ENCODE measurements at regions not wholly inside any gene's neighbourhood (a gene's known extent, or its start where the extent isn't known, plus 50 kb on each side); places are given as distances from the start of the nearest gene placed in this dataset.
"Not testable (repeated sequence)": the region's sequence is repeated elsewhere in the genome, so short reads cannot be mapped to it uniquely, and the experiment has no call there.

DNA sequence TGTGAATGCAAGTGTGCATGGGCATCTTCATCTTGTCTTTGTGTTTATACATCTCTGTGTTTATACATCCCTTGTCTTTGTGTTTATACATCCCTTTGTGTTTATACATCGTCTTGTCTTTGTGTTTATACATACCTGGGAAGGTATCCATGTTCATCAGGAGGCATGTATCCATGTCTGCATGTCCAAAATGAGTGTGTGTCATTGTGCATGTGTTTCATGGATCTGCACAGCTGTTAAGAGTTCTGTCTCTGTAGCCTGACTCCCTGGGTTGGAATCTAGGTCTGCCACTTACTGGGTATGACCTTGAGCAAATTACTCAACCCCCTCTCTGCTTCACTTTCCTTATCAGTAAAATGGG, 50.1 kb upstream of the SIRPA start:
- DNase-seq (ENCODE audit: low read depth) = no peak

DNA sequence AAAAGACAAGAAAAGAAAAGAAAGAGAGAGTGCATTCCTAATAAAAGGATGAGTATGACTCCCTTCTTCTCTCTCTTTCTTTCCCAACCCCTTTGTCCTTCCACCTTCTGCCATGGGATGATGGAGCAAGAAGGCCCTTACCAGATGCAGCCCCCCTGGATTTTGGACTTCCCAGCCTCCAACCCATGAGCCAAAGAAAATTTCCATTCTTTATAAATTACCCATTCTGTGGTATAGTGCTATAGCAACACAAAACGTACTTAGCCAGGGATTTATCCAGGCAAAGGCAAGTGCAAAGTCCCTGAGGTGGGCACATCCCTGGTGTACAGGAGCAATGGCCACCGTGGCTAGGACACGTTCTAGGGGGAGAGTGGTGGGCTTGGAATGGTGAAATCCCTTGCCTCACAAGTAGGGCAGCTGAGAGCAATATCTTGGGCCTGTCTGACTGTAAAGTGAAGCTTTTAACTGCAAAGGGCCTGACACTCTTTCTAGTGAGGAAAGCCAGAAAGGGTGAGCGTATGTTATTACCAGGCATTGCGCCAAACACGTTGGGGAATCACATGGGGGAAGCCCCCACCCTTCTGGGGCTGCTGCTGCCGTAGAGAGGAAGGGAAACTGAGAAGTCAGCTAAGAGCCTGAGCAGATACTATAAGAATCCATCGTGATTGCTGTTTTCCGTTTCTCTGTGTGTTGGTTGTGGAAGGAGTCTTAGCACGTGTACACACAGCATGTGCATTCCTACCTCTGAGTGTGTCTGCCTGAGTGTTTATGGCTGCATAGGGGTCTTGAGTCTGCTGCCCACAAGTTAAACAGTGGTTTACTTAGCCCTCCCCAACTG, 50.7 kb upstream of the SIRPA start:
- peak; percentile 28 for DNase-seq (ENCODE audit: low read depth)

DNA sequence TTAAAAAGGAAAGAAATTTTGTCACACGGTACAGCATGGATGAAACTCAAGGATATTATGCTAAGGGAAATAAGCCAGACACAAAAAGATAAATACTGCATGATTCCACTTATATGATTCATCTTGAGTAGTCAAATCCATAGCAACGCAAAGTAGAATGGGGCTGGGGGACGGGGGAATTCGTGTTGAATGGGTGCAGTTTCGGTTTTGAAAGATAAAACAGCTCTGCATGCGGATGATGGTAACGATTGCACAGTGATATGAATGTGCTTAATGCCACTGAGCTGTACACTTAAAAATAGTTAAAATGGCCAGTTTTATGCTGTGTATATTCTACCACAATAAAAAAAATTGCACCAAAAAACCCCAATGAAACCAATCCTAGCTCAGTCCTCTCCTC, 52.9 kb upstream of the SIRPA start:
- DNase-seq (ENCODE audit: low read depth) = no peak

DNA sequence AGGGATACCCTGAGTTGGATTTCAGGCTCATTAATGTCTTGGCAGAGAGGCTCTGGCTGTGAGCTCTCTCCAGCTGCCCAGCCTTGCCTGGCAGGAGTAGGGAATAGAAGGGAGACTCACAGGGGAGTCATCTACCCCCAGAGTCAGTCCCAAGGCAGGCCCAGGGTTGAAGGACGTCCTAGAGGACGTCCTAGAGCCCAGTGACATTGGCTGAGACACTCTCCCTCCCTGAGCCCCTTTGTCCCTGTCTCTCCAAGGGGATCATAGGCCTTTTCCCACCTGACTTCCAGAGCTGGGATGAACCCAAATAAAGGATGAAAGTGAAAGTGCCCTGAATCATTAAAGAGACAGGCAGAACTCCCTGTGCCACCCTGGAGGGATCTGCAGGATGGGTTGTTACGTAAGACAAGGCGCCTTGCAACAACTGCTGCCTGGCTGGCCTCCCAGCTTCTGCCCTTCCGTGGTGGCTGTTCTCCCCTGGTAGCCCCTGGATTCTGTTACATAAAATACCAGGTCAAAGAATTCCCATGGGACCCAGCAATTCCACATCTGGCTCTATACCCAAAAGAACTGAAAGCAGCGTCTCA, 53.6 kb upstream of the SIRPA start:
- no peak for DNase-seq (ENCODE audit: low read depth)

DNA sequence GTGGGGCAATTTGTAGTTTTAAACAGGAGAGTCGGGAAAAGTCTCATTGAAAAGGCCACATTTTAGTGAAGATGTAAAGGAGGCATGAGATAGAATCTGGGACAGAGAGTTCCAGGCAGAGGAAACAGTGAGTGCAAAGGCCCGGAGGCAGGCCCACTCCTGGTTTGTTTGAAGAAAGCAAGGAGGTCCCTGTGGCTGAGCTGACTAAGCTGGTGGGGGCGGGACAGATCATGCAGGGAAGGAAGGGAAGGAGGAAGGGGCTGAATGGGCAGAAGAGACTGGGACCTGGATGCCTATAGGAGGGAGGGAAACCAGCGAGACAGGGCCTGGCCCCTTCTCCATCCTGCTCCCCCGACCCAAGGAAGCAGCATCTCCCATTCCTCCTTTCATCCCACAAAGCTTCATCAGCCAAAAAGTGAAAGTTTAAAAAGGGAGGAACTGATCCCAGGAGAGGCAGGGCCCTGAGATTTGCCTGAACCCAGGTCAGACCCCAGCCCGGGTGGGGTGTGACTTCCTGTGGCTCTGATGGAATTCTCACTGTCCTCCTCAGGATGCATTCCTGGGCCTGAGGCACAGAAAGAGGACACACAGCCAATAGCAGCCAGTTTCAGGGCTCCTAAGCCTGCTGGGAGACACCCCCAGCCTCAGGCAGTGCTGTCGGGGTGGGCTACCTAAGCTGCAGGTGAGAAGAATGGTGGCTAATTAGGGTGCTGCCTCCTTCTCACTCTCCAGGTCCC, 54.2 kb upstream of the SIRPA start:
- no peak for DNase-seq (ENCODE audit: low read depth)

DNA sequence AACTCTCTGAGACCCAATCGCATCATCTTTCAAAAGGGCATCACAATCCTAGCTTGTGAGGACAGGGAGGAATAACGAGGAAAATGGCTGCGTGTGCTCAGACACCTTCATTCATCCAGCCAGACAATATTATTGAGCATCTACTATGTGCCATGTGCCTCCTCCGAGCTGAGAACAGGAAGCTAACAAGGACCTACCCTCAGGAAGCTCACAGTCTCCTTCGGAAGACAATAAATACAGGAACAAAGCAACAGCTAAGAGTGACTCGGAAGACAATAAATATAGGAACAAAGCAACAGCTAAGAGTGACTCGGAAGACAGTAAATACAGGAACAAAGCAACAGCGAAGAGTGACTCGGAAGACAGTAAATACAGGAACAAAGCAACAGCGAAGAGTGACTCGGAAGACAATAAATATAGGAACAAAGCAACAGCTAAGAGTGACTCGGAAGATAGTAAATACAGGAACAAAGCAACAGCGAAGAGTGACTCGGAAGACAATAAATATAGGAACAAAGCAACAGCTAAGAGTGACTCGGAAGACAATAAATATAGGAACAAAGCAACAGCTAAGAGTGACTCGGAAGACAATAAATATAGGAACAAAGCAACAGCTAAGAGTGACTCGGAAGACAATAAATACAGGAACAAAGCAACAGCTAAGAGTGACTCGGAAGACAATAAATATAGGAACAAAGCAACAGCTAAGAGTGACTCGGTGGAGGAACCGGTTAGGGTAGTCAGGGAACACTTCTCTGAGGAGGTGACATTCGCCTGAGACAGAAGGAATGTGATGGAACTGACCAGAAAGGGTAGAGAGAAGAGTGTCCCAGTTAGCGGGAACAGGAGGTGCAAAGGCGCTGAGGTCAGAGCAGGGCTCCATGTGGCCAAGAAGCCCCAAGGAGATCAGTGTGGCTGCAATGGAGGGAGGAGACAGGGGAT, 55.6 kb upstream of the SIRPA start:
- not testable (repeated sequence) for DNase-seq (ENCODE audit: low read depth)

DNA sequence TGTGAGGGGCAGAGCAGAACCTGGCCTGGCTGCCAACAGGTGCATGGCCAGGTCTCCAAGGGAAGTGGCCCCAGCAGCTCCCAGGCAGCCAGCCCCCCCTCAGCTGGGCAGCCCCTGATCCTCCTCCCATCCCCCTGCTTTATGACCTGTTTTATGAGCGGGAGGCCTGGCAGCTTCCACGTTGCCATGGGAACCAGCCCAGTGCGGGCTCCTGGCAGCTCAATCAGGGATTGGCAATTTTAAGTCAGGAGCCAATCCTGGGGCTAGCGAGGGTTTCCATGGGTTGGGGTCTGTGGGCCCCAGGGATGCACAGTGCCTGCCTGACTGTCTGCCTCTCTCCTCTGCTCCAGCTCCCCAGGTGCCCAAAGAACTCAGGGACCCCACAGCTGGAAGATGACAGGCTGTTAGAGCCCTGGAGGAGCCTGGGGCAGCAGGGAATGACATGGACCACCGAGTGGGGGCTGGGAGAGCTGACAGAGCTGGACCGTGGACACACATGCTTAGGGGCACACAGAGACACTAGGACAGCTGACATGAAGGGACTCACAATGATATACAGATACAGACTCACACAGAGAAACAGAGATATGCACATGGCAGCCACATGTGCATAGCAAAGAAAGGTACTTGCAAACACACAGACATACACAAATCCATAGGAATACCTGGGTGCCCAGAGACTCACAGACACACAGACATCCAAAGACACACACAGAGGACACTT, 56.5 kb upstream of the SIRPA start:
- DNase-seq (ENCODE audit: low read depth) = no peak

DNA sequence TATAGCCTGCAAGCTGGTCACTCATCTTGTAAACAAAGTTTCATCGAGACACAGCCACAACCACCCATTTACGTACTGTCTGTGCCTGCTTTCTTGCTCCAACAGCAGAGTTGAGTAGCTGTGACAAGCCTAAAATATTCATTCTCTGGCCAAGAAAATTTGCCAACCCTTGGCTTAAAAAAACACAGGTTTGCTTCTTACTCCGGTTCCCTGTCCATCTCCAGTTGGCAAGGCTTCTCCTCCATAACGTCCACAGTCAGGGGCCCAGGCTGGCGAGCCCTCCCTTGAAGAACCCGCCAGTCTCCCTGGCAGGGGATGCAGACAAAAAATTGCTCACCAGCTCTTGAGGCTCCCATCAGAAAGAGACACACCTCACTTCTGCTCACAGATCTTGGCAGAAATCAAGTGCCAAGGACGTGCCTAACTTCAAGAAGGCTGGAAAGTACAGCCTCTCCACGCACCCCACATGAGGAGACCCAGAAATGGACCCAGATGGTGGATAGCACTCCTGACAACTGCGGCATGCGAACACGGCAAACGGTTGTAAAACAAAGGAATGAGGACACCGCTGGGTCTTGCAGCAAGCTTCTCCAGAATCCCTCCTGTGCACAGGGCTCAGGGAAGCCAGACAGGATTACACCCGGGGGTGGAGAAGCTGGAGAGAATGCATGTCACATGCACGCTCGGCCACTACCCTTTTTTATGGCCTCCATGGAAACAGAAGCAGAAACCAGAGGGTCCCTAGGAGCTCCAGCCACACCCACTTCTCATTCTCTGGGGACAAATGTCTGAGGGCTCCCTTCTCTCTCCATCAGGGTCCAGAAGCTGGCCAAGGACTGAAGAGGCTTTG, 59.8 kb upstream of the SIRPA start:
- DNase-seq (ENCODE audit: low read depth) = no peak

DNA sequence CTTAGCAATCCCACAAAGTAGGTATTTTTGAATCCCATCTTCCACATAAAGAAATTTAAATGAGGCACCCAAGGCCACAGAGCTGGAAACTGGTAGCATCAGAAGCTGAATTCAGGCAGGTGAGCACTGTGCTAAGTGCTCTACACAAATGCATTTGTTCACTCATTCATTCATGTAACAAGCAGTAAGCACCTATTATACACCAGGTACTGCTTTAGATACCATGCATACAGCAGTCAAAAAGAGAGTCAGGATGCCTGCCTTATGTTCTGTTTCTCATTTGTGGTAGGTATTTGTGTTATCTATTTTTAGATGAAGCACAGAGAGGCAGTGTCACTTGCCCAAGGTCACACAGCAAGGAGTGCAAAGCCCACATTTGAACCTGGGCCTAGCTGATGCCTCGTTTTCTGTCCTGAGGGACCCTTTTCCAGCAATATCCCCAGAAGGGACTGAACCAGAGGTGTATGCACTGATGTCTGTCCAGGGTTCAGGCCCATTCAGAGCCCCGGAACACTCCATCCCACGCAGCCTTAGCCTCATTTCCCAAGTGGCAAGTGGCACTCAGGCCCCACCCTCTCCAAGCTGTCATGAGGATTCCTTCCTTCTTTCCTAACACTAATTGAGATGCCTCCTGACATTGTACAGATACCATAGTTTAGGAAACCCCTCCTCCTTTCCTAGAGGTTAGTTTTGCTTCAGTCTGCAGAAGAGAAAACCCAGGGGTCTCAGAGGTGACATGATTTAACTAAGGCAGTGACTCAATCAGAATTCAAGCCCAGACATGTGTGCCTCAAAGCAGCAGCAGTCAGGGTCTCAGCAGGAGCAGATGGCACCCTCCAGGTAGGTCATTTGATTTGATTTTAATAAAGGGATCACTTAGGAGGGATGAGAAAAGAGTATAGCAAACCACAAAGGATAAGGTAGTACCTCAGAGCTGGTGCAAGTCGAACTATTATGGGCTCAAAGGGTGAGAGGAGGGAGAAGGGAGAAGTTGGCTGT, 61.2 kb upstream of the SIRPA start:
- no peak for DNase-seq (ENCODE audit: low read depth)

DNA sequence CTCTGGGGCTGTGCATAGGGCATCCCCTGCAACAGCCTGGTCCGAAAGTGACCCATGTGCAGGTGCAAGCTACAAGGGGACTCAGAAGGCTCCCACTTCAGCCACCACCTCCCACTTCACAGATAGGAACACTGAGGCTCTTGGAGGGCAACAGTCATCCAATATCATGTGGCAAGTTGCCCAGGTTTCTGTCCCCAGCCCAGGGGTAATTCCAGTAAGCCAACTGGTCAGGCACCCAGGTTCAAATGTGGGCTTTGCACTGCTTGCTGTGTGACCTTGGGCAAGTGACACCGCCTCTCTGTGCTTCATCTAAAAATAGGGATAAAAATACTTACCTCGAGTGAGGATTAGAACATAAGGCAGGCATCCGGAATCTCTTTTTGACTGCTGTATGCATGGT, 62.0 kb upstream of the SIRPA start:
- no peak for DNase-seq (ENCODE audit: low read depth)

DNA sequence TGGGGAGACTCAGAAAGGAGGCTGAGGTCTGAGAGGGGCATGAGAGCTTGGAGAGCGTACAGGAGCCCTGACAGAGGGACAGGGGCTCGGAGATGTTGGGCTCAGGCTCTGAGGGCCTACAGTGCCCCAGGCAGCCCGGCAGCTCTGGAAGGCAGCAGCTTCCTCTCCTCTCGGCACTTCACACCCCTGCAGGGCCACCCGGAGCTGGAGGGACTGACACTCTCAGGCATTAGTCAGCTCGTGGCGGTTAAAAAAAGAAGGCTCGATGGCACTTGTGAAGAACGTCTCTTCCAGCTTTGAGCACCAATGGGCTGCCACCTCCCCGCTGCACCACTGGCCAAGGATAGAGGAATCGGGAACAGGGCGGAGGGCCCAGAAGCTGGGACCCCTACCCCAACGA, 62.6 kb upstream of the SIRPA start:
- DNase-seq (ENCODE audit: low read depth) = no peak

DNA sequence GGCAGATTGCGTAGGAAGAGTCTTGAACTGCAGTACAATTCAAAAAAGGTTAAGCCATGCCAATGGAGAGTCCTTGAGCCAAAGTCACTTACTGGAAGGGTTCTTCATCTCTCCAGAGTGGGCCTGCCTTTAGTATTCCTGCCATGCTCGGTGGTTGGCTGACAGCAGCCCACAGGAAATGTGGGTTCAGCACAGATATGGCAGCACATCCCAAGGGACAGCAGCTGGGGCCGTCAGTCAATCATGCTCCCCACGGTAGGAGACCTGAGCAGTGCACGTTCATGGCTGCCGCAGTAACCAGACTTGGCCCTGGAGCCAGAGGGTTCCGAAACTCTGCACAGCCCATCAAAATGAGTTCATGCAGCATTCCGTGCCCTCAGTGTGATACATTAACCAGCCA, 63.6 kb upstream of the SIRPA start:
- no peak for DNase-seq (ENCODE audit: low read depth)

DNA sequence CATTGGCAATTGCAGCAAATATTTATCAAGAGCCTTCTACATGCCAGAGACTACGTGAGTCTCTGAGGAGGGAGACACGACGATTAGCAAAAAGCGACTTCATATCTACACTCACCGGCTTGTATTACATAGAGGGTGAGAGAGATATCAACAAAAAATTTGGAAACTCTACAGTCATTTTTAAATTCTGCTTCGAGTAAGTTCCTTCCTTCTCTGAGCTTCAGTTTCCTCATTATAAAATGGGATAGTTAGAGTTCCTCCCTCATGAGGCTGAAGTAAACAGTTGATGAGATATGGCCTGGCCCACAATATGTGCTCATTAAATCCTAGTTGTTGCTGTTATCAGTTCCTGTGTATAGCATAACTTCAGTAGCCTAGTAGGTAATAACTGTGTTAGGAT, 64.1 kb upstream of the SIRPA start:
- no peak for DNase-seq (ENCODE audit: low read depth)

DNA sequence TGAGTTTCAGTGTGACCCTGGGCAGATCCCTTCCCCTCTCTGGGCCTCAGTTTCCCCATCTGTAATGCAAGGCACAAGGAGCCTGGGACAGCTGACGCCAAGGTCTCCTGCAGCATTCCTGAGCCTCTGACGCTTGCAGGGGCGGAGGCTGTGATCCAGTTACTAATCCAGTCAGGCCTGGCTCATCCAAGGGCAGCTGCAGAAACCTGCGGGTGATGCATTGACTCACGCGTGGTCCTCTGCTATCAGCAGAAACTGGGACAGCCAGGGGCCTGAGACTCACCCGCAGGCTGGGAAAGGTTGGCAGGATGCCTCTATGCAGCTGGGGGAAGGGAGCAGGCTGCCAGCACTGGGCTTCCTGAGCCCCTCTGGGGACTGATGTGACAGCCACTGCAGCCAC, 65.0 kb upstream of the SIRPA start:
- DNase-seq (ENCODE audit: low read depth) = no peak

DNA sequence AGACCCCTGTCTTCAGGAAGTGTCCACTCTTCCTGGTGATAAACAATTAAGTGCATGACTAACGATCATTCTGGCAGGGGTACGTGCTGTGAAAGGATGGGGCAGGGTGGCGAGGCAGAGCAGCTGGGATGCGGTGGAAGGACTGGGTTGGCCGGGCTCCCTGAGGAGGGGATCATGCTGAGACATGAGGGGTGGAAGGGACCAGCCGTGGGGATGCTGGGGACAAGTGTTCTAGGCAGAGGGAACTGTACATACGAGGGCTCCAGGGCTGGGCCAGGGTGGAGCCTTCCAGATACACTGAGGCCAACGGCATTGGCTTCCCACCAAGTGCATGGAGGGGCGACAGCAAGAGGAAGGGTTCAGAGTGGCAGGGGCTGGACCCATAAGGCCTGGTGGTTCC, 65.7 kb upstream of the SIRPA start:
- no peak for DNase-seq (ENCODE audit: low read depth)

DNA sequence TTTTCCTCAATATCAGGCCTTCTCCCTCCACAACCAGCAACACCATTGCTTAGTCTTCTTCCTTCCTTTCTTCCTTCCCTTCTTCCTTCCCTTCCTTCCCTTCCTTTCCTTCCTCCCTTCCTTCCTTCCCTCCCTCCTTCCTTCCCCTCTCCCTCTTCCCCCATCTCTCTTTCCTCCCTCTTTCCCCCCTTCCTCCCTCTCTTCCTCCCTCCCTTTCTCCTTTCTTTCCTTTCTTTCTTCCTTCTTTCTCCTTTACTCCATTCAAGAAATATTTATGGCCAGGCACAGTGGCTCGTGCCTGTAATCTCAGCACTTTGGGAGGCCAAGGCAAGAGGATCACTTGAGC, 66.4 kb upstream of the SIRPA start:
- DNase-seq (ENCODE audit: low read depth) = no peak

DNA sequence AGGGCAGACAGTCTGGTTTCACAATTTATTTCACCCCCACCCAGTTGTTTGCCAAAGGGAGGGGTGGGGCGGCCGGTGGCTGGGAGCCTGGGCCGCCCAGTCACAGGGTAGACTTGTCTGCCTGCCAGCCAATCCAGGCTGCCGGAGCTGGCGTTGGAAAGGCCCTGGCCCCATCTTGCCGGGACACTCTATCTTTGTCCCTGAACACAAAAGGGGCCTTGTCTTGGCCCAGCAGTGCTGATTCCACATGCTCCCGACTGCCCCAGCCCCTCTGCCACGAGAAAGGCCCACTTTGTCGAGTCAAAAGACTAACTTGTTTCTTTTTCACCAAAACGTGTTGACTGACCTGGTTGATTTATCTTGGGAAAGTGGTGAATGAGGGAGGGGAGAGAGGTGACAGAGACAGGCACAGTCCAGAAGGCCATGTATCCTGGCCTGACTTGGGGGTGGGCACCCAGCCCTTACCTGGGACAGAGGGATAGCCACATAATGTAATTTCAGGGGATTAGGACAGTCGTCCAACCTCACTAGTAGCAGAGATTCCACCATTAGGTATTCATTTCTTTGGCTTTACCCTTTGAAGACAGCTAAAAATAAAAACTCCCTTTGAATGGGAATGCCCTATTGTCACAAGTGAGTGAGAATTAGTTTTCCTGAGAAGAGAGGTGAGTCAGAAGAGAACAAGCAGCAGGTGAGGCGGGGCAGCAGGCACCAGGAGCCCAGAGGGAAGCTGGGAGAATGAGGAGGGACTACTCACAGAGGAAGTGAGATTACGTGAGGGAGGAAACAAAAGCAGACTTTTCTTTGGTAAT, 67.0 kb upstream of the SIRPA start:
- DNase-seq (ENCODE audit: low read depth) = no peak

DNA sequence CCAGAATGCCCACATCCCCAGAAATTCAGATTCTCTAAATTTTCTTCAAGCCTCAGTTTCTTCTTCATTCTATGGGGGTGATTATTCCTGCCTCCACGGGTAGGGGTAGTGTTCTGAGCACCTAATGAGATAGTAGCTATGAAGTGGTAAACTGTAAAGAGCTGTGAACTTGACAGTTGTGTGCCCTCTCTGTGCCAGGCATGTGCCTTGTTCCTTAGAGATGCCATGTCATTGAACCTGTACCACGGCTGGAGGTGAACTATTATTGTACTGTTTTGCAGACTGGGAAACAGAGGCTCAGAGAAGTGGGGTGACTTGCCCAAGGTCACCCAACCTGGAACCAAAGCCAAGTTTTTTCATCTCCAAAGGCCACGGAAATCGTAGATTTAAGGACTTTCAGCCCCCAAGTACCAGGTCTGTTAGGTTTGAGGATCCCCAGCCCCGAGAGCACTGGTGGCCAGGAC, 67.7 kb upstream of the SIRPA start:
- DNase-seq (ENCODE audit: low read depth) = no peak
